HCT116 (cell line): ENCODE measurements at regions not wholly inside any gene's neighbourhood (a gene's known extent, or its start where the extent isn't known, plus 50 kb on each side); places are given as distances from the start of the nearest gene placed in this dataset.

Source experiments
- CEBPB ChIP-seq: IDR thresholded peaks from 2 replicates; pipeline ENCODE4 v1.6.1; 2012; ENCODE audit warnings: low read depth
- ELF1 ChIP-seq: IDR thresholded peaks from 2 replicates; pipeline ENCODE4 v1.6.1; 2012; ENCODE audit warnings: low read depth, borderline replicate concordance
- EZH2 ChIP-seq: fragments of 200-600 bp; sonication (generic); IDR thresholded peaks from 2 replicates; pipeline ENCODE4 v1.6.1; 2017; ENCODE audit warnings: antibody characterized with exemption, mixed run types
- FOSL1 ChIP-seq: IDR thresholded peaks from 2 replicates; pipeline ENCODE4 v1.6.1; 2012; ENCODE audit warnings: low read depth
- TF ChIP-seq, protein P1 (sequence below): IDR thresholded peaks from 2 replicates; pipeline ENCODE4 v1.6.1; 2012
- TF ChIP-seq, protein P2 (sequence below), 3 experiments: fragments of 200-600 bp in 1 of 3; sonication (generic) in 1 of 3; IDR thresholded peaks in 2 of 3; conservative IDR thresholded peaks in 1 of 3; 2 replicates each; pipeline ENCODE4 v1.5.1; 2012 to 2017; ENCODE audit warnings: low read depth in 2 of 3, low read length in 2 of 3, antibody characterized with exemption in 1 of 3, borderline replicate concordance in 1 of 3, control low read depth in 1 of 3, mild to moderate bottlenecking in 1 of 3, mixed read lengths in 1 of 3, mixed run types in 1 of 3, moderate library complexity in 1 of 3; ENCODE audit not compliant: insufficient read depth in 1 of 3
- TF ChIP-seq, protein P3 (sequence below): IDR thresholded peaks from 2 replicates; pipeline ENCODE4 v1.6.1; 2012; ENCODE audit warnings: low read depth

DNA sequence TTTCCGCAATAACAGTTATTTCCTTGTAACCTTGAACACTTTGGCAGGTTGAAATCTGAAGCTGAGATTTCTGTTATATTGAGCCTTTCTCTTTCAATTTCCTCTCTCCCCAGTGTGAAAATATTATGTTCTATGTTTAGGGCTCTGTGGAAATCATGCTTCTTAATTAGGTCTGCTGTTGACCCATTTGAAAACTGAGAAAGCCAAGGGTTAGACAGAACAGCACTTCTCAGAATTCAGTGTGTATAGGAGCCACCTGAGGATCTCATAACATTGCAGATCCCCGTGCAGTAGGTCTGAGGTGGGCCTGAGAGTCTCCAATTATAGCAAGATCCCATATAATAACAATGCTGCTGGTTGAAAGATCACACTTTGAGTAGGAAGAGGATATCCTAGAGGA, 230.2 kb upstream of the NT5C1B start:
- TF ChIP-seq, protein P1, sequence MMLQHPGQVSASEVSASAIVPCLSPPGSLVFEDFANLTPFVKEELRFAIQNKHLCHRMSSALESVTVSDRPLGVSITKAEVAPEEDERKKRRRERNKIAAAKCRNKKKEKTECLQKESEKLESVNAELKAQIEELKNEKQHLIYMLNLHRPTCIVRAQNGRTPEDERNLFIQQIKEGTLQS, result no peak
- TF ChIP-seq ELF1 (no peak), EZH2 (no peak), CEBPB (no peak), FOSL1 (no peak)
- TF ChIP-seq, protein P2, sequence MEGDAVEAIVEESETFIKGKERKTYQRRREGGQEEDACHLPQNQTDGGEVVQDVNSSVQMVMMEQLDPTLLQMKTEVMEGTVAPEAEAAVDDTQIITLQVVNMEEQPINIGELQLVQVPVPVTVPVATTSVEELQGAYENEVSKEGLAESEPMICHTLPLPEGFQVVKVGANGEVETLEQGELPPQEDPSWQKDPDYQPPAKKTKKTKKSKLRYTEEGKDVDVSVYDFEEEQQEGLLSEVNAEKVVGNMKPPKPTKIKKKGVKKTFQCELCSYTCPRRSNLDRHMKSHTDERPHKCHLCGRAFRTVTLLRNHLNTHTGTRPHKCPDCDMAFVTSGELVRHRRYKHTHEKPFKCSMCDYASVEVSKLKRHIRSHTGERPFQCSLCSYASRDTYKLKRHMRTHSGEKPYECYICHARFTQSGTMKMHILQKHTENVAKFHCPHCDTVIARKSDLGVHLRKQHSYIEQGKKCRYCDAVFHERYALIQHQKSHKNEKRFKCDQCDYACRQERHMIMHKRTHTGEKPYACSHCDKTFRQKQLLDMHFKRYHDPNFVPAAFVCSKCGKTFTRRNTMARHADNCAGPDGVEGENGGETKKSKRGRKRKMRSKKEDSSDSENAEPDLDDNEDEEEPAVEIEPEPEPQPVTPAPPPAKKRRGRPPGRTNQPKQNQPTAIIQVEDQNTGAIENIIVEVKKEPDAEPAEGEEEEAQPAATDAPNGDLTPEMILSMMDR (IDR thresholded peaks at IDR 0.05 in 2 of 3, conservative IDR thresholded peaks at IDR 0.05 in 1 of 3; ENCODE audit: borderline replicate concordance in 1 of 3, insufficient read depth in 1 of 3, low read depth in 2 of 3, low read length in 2 of 3), result no peak
- TF ChIP-seq, protein P3, sequence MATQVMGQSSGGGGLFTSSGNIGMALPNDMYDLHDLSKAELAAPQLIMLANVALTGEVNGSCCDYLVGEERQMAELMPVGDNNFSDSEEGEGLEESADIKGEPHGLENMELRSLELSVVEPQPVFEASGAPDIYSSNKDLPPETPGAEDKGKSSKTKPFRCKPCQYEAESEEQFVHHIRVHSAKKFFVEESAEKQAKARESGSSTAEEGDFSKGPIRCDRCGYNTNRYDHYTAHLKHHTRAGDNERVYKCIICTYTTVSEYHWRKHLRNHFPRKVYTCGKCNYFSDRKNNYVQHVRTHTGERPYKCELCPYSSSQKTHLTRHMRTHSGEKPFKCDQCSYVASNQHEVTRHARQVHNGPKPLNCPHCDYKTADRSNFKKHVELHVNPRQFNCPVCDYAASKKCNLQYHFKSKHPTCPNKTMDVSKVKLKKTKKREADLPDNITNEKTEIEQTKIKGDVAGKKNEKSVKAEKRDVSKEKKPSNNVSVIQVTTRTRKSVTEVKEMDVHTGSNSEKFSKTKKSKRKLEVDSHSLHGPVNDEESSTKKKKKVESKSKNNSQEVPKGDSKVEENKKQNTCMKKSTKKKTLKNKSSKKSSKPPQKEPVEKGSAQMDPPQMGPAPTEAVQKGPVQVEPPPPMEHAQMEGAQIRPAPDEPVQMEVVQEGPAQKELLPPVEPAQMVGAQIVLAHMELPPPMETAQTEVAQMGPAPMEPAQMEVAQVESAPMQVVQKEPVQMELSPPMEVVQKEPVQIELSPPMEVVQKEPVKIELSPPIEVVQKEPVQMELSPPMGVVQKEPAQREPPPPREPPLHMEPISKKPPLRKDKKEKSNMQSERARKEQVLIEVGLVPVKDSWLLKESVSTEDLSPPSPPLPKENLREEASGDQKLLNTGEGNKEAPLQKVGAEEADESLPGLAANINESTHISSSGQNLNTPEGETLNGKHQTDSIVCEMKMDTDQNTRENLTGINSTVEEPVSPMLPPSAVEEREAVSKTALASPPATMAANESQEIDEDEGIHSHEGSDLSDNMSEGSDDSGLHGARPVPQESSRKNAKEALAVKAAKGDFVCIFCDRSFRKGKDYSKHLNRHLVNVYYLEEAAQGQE, result no peak
